ENCODE measurements at regions not wholly inside any gene's neighbourhood (a gene's known extent, or its start where the extent isn't known, plus 50 kb on each side); places are given as distances from the start of the nearest gene placed in this dataset.

- no peak for DNase-seq
- H3K4me1 ChIP-seq: peaks cover 0 to 13% (median 10%) of the 10 kb centered on the region in 4 donors
- H3K4me3 ChIP-seq: no peak overlapping the region
- H3K9me3 ChIP-seq: no peaks in the 10 kb centered on the region
- intact Hi-C loops (cut with DNase I): no loop called here
- TF ChIP-seq POLR2A (IDR thresholded peaks at IDR 0.05) (no peak), EP300 (IDR thresholded peaks at IDR 0.05) (no peak), CTCF (IDR thresholded peaks at IDR 0.05) (no peak), POLR2AphosphoS5 (IDR thresholded peaks at IDR 0.05) (no peak)
- no peaks in the 10 kb centered on the region for H3K36me3 ChIP-seq
- 67 to 77% methylated on average over 2 of the region's 2 CpGs for WGBS, 2 donors
- H3K27me3 ChIP-seq: no peaks in the 10 kb centered on the region
- H3K27ac ChIP-seq: peak overlapping the region in 2 of 4 donors; percentile 4 to 30
Observed at GRCh38 chr15:35705030-35705883, 159.3 kb upstream of the DPH6 start.

- H3K27ac ChIP-seq: peak overlapping the region in 2 of 4 donors; percentile 4 to 30
- intact Hi-C loops (cut with DNase I): no loop called here
- no peaks in the 10 kb centered on the region for H3K27me3 ChIP-seq
- H3K36me3 ChIP-seq: no peaks in the 10 kb centered on the region
- WGBS, 2 donors: 60 to 71% methylated on average over 4 of the region's 4 CpGs
- H3K9me3 ChIP-seq: no peaks in the 10 kb centered on the region
- H3K4me3 ChIP-seq: no peak overlapping the region
- peaks cover 0 to 13% (median 10%) of the 10 kb centered on the region in 4 donors for H3K4me1 ChIP-seq
- DNase-seq: no peak
- no peak for TF ChIP-seq POLR2AphosphoS5 (IDR thresholded peaks at IDR 0.05)
- TF ChIP-seq POLR2A (IDR thresholded peaks at IDR 0.05): no peak
- TF ChIP-seq EP300 (IDR thresholded peaks at IDR 0.05): no peak
- no peak for TF ChIP-seq CTCF (IDR thresholded peaks at IDR 0.05)
Observed at GRCh38 chr15:35705884-35706585, 160.1 kb upstream of the DPH6 start.

DNA sequence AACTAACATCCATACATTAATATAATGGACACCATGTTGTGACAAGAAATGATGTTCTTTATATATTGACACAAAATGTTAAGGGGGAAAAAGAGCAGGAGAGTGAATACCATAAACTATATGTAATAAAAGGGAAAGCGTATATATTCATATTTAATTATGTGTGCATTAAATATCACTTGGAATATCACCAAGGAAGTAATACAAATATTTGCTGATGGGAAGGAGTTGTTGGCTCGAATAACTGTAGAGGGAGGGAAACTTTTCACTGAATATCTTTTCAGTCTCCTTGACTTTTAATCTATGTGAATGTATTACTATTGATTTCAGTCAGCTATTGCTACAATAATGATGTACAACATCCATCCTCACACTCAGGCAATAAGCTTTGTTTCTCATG, 167.0 kb upstream of the DPH6 start:
- Histone ChIP-seq H3K36me3 (no peaks in the 10 kb centered on the region), H3K9me3 (no peaks in the 10 kb centered on the region), H3K27ac (no peak overlapping the region), H3K4me1 (no peaks in the 10 kb centered on the region), H3K27me3 (no peaks in the 10 kb centered on the region), H3K4me3 (no peak overlapping the region)
- intact Hi-C loops (cut with DNase I): no loop called here
- TF ChIP-seq POLR2A (IDR thresholded peaks at IDR 0.05) (no peak), POLR2AphosphoS5 (IDR thresholded peaks at IDR 0.05) (no peak), EP300 (IDR thresholded peaks at IDR 0.05) (no peak), CTCF (IDR thresholded peaks at IDR 0.05) (no peak)
- 16 to 74% methylated on average over 2 of the region's 2 CpGs for WGBS, 2 donors
- DNase-seq: no peak

- TF ChIP-seq EP300 (IDR thresholded peaks at IDR 0.05) (no peak), CTCF (IDR thresholded peaks at IDR 0.05) (no peak), POLR2AphosphoS5 (IDR thresholded peaks at IDR 0.05) (no peak), POLR2A (IDR thresholded peaks at IDR 0.05) (no peak)
- Histone ChIP-seq H3K9me3 (no peaks in the 10 kb centered on the region), H3K4me3 (no peak overlapping the region), H3K4me1 (no peaks in the 10 kb centered on the region), H3K27me3 (no peaks in the 10 kb centered on the region), H3K27ac (no peak overlapping the region), H3K36me3 (no peaks in the 10 kb centered on the region)
- DNase-seq: no peak
- intact Hi-C loops (cut with DNase I): no loop called here
- 89 to 90% methylated on average over 2 of the region's 2 CpGs for WGBS, 2 donors
Observed at GRCh38 chr15:35713733-35714132, 167.8 kb upstream of the DPH6 start.
